ENCODE measurements at regions not wholly inside any gene's neighbourhood (a gene's known extent, or its start where the extent isn't known, plus 50 kb on each side); places are given as distances from the start of the nearest gene placed in this dataset.
"Not testable (repeated sequence)": the region's sequence is repeated elsewhere in the genome, so short reads cannot be mapped to it uniquely, and the experiment has no call there.

- no peak for DNase-seq
Observed at GRCh38 chr11:91093141-91093540, 870.3 kb upstream of the CHORDC1 start.

DNA sequence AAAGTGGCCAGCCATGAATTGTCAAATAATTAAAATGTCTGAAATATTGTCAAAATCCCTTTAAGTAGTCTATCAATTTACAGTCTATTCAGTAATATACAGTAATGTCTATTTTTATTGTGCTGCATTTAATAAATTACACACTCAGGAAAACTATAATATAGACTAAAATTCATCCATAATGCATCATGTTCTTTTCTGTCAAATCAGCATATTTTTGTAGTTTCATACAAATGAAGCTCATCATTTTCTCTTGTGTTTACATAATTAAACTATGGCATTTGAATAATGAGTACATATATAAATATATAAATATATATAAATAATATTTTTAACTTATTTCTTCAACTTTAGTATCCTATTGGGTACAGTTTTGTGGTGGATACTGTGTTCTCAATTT is 868.7 kb upstream of the CHORDC1 start:
- no peak for DNase-seq

DNA sequence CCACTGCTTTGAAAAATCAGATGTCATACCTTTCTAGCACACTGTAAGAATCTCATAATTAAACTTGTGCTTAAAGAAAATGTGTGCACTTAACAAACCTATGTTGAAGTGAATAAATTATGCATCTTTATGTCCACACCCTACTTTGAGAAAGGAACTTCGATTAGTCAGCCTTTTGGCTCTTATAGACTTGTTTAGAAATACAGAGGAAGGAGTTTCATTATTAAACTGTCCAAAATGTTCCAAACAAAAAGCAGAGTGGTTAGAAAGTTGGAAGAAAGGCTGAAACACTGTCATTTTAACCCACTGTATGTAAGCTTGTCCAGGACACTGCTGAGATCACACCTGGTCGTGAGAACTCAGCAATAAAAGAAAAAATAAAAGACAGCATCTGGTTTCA is 863.2 kb upstream of the CHORDC1 start:
- DNase-seq = no peak

- DNase-seq = no peak
Observed at GRCh38 chr11:91082255-91082654, 859.4 kb upstream of the CHORDC1 start.

DNA sequence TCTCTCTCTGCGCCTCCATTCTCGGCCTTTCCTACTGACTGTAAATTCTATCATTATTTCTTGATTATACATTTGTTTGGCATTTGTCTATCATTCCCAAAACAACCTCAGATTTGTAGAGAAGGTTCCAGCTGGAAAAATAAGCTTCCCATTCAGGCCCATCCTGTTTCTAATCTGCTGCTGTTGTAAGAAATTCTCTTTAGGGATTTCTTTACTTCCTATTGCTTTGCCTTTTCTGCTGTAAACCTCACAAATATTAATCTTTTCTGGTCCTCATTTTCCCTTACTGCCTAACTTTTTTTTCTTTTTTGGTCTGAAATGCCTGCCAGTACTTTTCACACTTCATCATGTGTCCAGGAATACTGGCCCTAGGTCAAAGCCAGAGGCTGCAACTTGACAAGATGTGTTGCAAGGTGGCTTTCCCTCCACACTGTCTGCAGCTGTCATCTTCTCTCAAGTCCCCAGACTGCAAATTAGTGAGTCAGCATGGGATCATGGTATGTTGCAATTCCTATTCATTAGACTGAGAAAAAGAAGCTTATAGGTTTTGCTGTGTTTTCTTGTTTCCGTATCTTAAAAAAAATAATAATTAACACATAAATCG is 858.7 kb upstream of the CHORDC1 start:
- DNase-seq = no peak

DNA sequence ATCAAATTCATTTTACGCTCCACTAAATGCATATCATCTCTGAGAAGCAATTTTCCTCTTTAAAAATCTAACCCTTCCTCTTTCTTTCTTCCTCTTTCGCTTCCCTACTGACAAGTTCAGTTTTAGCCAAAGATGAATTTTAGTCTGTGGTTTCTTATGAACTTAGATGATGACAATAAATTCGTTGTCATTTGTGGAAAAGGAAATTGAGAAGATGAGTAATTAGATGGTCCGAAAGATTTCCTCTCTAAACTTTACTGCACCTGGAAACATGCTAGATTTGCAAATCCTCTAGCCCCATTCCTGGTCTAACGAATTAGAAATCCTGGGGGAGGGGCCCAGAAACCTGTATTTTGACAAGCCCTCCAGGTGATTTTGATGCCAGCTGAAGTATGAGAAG is 855.4 kb upstream of the CHORDC1 start:
- DNase-seq = no peak

DNA sequence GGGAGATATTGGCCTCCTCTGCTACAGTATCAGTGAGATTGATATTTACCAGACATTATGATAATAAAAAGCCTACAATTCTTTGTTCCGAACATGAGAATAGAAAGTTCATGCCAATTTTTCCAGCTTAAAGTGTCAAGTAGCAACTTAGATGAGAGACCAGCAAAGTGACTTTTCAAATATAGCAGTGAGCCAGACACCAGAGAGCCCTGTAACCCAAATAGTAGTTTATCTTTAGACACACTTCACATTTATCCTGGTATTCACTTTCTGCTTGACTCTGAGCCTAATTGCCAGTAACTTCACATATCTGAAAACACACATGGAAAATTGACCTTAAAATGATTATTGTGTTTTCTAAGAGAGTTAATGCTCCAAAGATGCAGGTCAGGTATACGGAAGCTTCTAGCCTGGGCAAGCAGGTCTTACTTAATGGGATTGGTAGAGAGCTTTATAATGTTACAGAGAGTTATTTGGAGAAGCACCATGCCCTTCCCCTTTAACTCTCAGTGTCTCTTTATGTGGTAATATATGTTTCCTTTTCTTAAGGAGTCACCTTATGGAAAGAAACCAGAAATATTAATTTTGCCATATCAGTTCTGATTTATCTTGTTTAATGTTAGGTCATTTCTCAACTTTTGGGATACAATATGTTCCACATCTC is 852.3 kb upstream of the CHORDC1 start:
- DNase-seq = no peak

- DNase-seq = no peak
Observed at GRCh38 chr11:91067666-91068065, 844.8 kb upstream of the CHORDC1 start.

DNA sequence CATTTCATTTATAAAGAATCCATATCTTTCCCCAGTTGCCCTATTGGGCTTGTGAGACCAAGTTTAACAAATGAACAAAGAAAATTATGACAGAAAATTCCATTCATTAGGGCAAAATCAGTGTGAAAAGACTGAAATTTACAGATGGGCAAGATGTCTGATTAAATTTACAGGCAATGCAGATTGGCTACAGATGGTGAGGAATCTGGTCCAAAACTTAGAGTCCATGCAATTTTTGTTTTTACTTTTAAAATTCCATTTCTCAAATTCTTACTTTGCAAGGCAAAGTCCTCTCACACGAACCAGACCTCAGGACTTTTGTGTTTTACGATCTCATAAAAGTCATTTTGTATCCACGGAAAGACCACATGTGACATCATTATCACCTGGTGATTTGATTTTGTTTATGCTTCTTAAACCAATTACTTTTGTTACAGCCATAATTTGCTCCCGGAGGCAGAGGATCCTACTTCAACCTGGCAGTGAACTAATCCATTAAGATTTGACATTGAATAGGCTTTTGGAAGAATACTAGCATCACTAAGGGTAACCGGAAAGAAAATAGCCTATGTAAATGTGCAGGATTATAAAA is 843.7 kb upstream of the CHORDC1 start:
- no peak for DNase-seq

DNA sequence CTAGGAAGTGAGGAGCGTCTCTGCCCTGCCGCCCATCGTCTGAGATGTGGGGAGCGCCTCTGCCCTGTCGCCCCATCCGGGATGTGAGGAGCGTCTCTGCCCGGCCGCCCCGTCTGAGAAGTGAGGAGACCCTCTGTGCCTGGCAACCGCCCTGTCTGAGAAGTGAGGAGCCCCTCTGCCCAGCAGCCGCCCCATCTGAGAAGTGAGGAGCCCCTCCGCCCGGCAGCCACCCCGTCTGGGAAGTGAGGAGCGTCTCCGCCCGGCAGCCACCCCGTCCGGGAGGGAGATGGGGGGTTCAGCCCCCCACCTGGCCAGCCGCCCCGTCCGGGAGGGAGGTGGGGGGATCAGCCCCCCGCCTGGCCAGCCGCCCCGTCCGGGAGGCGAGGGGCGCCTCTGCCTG is 840.5 kb upstream of the CHORDC1 start:
- DNase-seq = not testable (repeated sequence)

- no peak for DNase-seq
Observed at GRCh38 chr11:91047882-91048281, 825.0 kb upstream of the CHORDC1 start.

- DNase-seq = no peak
Observed at GRCh38 chr11:91046261-91046660, 823.4 kb upstream of the CHORDC1 start.

DNA sequence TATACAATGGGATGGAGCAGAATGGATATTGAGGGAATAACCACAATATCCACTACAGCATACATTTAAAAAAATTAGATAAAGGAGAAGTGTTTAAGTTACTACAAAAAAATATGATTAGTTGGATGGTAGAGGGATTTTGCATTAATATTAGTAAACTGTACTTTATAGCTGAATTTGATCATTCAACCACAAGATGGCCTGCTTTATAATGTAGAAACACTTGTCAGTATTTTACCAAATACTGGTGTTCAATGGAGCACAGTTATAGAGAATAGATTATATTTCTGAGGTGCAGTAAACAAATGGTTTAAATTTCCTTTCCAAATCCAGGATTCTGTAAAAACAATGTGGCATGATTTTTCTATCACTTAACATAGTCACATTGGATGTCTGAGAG is 818.8 kb upstream of the CHORDC1 start:
- DNase-seq = no peak

GRCh38 chr11:91023731-91024130 is 800.9 kb upstream of the CHORDC1 start:
- DNase-seq = no peak

DNA sequence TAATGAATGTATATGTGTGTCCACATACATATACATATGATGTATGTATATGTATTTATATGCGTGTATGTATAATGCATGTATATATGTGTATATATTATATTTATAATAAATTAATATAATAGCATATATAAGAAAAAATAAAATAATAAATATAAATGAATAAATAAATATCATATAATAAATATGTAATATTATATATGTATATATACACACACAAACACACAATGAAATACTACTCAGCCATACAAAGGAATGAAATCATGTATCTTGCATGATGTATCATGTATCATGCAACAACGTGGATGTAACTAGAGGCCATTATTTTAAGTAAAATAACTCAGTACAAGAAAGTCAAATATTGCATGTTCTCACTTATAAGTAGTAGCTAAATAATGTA is 788.7 kb upstream of the CHORDC1 start:
- no peak for DNase-seq

DNA sequence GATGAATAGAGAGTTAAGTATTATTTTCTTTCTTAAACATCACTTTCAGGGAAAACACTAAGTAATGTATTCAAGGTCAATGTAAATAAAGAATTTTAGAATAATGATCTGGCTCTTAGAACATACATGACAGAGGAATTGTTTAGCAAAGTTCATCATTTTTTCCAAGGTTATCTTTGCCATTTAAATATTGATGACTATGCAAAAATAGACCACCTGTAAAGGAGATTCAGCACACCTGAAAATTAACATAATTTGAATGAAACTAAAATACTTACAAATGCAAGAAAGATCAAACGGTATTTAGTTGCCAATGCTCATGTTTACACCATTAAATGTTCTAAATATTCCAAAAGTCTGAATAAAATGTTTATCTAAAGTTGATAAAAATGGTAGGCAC is 782.6 kb upstream of the CHORDC1 start:
- no peak for DNase-seq

DNA sequence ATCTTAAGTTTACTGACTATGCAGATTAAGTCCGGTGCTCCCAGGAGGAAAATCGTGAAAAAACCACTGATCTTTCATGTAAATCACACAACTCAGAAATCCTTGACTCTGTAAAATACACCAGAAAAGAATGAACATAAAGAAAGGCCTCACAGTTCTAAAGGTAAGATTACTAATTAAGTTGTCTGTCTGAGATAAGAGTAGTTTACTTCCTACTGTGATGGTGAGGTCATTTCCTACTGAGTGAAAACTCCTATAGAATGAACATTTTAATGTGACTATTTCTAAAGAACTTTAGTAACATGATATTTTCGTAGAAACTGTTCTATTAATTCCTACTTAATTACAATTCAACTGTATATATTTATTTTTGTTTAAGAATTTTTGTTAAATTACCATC is 774.4 kb upstream of the CHORDC1 start:
- no peak for DNase-seq

DNA sequence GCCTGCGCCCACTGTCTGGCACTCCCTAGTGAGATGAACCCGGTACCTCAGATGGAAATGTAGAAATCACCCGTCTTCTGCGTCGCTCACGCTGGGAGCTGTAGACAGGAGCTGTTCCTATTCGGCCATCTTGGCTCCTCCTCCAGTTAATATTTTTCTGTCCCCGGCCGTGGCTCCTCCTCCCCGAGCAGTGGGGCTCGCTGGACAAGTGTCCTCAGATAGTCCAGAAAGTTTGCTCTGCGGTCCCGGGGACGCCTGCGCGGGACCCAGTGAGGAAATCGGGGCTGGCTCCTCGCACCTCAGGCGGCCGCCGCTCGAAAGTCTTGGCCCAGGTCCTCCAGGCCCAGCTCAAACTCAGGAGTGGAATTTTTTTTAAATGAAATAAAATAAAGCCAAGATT is 749.3 kb upstream of the CHORDC1 start:
- not testable (repeated sequence) for DNase-seq

DNA sequence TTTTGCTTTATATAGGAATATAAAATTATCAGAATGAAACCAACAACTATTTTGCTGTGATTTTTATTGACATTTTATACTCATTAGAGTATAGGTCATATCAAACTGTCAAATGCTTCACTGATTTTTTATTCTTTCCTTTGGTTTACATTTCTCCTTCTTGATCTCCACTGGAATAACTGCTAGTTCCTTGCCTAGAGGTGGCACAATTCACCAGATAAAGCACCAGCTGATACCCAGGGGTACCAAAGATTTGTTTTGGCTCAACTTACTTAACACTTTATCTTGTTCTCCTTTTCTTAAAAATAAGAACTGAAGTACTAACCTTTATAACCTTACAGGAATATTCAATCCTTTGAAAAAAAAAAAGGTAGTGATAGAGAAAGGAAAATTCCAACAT is 725.1 kb upstream of the CHORDC1 start:
- DNase-seq = no peak

- no peak for DNase-seq
Observed at GRCh38 chr11:90930252-90930651, 707.4 kb upstream of the CHORDC1 start.

GRCh38 chr11:90919332-90919731 is 696.5 kb upstream of the CHORDC1 start:
- no peak for DNase-seq

GRCh38 chr11:90916706-90917105 is 693.9 kb upstream of the CHORDC1 start:
- DNase-seq = no peak

DNA sequence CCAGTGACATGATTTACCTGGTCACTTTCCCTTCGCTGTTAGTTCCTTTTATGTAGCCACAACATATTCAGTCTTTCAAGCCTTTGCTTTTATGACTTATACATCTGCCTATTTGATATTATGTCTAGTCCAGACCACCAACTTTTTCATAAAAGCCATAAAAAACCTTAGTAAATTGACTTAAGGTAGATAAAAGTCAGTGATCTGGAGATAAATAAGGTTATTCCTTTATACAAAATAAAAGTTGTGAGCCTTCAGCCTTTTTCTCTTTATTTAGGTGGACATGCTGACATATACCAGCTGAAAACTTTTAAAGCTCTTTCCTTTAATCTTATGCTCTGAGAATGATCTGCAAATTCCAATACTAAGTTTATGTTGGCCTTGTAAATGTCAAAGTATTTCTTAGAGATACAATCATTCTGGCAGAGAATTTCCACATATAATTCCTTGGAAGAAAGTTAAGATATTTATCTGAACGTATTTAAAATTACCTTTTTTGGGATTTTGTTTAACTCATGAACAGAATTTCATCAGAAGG is 690.4 kb upstream of the CHORDC1 start:
- DNase-seq = no peak

GRCh38 chr11:90912631-90913030 is 689.8 kb upstream of the CHORDC1 start:
- no peak for DNase-seq

Measured in midbrain (tissue), 1 donor.